ENCODE measurements at regions not wholly inside any gene's neighbourhood (a gene's known extent, or its start where the extent isn't known, plus 50 kb on each side); places are given as distances from the start of the nearest gene placed in this dataset.

DNA sequence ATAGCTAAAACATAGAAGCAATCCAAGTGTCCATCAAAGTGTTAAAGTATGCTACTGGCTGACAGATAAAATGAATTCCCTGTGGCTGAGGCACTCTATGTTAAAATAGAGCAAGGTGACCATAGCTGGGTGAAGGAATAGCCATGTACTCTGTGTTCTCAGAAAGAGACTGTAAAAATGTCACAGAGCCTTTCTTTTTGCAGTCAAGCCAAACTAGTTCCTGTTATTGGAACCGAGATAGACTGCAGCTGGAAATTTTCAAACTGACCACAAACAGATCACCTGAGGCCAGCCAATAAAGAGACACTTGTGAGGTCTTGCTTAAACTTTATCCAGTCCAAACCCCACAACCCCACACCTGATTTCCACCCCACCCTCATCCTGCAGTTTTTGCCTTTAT is 422.8 kb upstream of the NAALADL2 start:
- no peak overlapping the region for H3K4me3 ChIP-seq (ENCODE audit: low read depth, low read length)
- TF ChIP-seq, protein P1, sequence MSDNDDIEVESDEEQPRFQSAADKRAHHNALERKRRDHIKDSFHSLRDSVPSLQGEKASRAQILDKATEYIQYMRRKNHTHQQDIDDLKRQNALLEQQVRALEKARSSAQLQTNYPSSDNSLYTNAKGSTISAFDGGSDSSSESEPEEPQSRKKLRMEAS (IDR thresholded peaks at IDR 0.05; ENCODE audit: low read depth, low read length) = no peak
- peak; percentile 25 for DNase-seq (ENCODE audit: low read depth)

DNA sequence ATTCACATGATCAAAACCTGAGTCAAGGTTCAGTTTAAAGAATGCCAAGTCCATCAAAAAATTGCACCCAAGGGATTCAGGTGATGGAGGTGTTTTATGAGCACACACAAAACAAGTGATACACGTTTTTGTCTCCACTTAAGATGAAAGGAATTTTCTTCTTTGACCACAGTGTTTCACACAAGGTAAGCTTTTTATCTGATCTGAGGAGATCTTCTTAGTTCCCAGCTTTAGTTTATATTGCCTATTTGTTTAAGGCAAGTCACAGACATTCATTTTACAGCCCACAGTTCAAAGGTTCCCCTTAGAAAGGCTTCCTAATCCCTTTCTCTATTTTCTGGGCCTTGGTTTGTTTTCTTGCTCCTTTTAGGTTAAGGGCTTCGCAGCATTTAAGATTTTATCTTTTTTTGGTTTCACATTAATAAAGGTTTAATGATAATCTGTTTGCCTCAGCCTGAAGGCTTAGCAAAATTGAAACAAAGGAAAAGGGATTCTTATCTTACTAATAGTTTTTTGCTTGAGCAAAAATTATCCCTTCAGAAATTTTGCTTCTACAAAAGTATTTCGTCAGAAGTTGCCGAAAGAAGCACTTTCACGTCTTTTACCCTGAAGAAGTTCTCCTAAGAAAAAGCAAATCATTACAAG is 420.5 kb upstream of the NAALADL2 start:
- no peak for DNase-seq (ENCODE audit: low read depth)
- TF ChIP-seq MYC (IDR thresholded peaks at IDR 0.05; ENCODE audit: low read depth, low read length) (no peak), POLR2A (IDR thresholded peaks at IDR 0.05; ENCODE audit: extremely low read depth, insufficient read length) (no peak)
- TF ChIP-seq, protein P1 (IDR thresholded peaks at IDR 0.05; ENCODE audit: low read depth, low read length) = no peak
- TF ChIP-seq, protein P2, sequence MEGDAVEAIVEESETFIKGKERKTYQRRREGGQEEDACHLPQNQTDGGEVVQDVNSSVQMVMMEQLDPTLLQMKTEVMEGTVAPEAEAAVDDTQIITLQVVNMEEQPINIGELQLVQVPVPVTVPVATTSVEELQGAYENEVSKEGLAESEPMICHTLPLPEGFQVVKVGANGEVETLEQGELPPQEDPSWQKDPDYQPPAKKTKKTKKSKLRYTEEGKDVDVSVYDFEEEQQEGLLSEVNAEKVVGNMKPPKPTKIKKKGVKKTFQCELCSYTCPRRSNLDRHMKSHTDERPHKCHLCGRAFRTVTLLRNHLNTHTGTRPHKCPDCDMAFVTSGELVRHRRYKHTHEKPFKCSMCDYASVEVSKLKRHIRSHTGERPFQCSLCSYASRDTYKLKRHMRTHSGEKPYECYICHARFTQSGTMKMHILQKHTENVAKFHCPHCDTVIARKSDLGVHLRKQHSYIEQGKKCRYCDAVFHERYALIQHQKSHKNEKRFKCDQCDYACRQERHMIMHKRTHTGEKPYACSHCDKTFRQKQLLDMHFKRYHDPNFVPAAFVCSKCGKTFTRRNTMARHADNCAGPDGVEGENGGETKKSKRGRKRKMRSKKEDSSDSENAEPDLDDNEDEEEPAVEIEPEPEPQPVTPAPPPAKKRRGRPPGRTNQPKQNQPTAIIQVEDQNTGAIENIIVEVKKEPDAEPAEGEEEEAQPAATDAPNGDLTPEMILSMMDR (IDR thresholded peaks at IDR 0.05; ENCODE audit: low read depth, low read length) = no peak
- H3K4me3 ChIP-seq (ENCODE audit: low read depth, low read length) = no peak overlapping the region

DNA sequence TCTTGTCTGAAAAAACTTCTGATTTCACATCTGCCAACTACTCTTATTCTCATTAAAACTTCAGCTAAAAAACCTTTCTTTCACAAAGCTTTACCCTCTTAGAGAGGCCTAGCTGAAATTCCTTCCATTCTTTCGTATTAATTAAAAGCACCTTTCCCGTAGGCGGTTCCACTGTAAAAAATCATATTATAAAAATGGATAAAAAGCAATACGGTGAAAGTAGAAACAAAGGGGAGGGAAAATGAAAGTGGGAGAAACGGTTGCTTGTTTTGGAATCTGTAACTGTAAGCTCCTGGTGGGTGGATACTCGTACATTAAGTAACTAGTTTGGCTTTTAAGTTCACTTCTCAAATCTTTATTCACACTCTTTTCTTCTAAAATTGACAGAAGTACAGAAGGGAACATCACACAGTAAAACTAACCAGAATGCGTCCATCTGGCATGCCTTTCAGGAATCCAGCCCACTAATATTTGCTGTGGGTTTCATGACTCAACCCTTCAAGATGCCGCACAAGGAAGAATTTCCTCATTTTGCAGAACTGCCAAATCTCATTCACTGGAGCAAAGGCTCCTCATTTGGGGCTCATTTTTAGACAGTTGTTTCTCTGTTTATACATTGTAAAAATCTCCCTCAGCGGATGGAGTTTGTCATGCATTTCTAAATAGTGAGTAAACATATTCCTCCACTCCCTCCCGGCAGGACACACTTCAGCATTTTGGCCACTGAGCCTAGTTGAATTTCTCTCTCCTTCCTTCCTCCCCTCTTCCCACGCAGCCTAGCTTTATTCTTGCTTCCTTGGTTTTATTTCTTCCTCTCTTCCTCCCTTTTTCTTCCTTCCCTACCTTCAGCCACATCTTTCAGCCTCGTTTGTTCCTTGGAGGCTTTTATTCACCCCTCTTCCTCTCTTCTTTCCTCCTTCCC is 419.5 kb upstream of the NAALADL2 start:
- TF ChIP-seq, protein P1 (IDR thresholded peaks at IDR 0.05; ENCODE audit: low read depth, low read length) = no peak
- TF ChIP-seq, protein P2 (IDR thresholded peaks at IDR 0.05; ENCODE audit: low read depth, low read length) = no peak
- TF ChIP-seq POLR2A (IDR thresholded peaks at IDR 0.05; ENCODE audit: extremely low read depth, insufficient read length) (no peak), MYC (IDR thresholded peaks at IDR 0.05; ENCODE audit: low read depth, low read length) (no peak)
- peak; percentile 76 for DNase-seq (ENCODE audit: low read depth)
- H3K4me3 ChIP-seq (ENCODE audit: low read depth, low read length) = peak overlapping the region; percentile 52

DNA sequence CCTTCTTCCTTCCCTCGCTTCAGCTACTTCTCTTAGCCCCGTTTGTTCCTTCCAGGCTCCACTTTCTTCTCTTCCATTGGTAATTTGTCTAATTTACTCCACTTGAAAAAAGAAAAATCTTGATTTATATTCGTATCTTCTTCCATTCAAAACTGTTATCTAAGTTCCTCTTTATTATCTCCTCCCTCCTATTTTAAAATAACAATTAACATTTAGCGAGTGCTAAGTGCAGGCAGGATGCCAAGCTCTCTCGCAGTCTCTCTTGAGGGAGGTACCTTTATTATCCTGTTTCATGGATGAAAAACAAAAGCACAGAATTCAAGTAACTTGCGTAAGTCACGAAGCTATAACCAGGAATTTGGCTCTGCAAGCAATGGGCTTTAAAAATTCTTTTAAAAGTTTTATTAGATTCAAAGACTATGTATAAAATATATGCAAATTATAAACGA is 418.9 kb upstream of the NAALADL2 start:
- no peak for TF ChIP-seq MYC (IDR thresholded peaks at IDR 0.05; ENCODE audit: low read depth, low read length)
- TF ChIP-seq, protein P1 (IDR thresholded peaks at IDR 0.05; ENCODE audit: low read depth, low read length) = no peak
- TF ChIP-seq, protein P2 (IDR thresholded peaks at IDR 0.05; ENCODE audit: low read depth, low read length) = no peak
- TF ChIP-seq POLR2A (IDR thresholded peaks at IDR 0.05; ENCODE audit: extremely low read depth, insufficient read length) = no peak
- peak overlapping the region; percentile 52 for H3K4me3 ChIP-seq (ENCODE audit: low read depth, low read length)
- DNase-seq (ENCODE audit: low read depth) = peak; percentile 20

DNA sequence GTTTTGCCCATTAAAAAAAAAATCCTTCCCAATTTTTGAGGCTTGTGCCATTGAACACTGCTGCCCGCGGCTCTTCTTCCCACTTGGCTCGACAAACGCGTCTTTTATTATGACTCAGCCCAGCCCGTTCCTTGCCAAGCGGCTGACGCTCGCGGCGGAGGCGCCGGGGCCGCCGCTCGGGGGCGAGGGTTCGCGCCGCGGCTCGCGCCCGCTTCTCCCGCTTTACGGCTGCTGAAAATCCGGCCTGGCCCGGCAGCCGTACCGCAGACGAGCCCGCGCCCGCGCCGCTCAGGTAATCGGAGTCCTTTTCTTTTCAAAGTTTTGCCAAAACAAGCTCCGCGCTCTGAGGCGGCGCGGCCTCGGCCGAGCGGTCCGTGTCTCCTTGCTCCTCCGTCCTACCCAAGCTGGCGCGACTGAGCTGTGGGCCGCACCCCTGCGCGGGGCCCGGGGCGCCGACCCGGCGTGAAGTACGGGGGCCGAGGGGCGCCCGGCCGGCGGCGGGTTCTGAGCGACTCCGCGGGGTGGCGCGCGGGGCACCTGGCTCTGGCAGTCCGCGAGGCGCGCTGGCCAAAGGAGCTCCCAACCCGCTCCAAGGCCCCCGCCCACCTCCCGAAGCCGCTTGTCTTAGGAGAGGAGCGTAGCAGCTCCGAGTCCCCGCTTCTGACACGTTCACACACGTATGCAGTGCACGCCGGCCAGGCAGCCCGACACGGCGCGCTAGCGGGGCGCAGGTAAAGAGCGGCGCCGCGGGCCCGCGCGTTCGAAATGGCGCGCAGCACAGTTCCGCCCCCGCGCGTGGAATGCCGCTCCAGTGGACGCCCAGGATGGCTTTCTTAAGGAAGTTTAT is 418.2 kb upstream of the NAALADL2 start:
- peak overlapping the region; percentile 52 for H3K4me3 ChIP-seq (ENCODE audit: low read depth, low read length)
- TF ChIP-seq, protein P2 (IDR thresholded peaks at IDR 0.05; ENCODE audit: low read depth, low read length) = no peak
- TF ChIP-seq POLR2A (IDR thresholded peaks at IDR 0.05; ENCODE audit: extremely low read depth, insufficient read length) (peak; percentile 12), MYC (IDR thresholded peaks at IDR 0.05; ENCODE audit: low read depth, low read length) (0 out of 2 replicates have a peak, but pooled peaks have one; percentile 16)
- TF ChIP-seq, protein P1 (IDR thresholded peaks at IDR 0.05; ENCODE audit: low read depth, low read length) = no peak
- DNase-seq (ENCODE audit: low read depth) = peak; percentile 81

Measured in NB4 (cell line).